ENCODE measurements at regions not wholly inside any gene's neighbourhood (a gene's known extent, or its start where the extent isn't known, plus 50 kb on each side); places are given as distances from the start of the nearest gene placed in this dataset.

GRCh38 chr1:69128204-69128603, 439.5 kb upstream of the LRRC7 start:
- FAIRE-seq (no peak), ATAC-seq (no peak), DNase-seq (ENCODE audit: low read depth in 1 of 2, low spot score in 1 of 2) (no peak)
- Histone ChIP-seq H3K4me1 (no peaks in the 10 kb centered on the region), H3K4me2 (no peak overlapping the region), H3K27ac (no peak overlapping the region), H3K9me3 (no peaks in the 10 kb centered on the region), H3K4me3 (no peak overlapping the region)
- ChIA-PET CTCF (no interaction called here), POLR2A (no interaction called here)
- no peak for TF ChIP-seq HOXB5 (CRISPR knock-in tag; IDR thresholded peaks at IDR 0.05)
- TF ChIP-seq KDM5A (IDR thresholded peaks at IDR 0.05), result no peak
- TF ChIP-seq EHMT2 (IDR thresholded peaks at IDR 0.05; ENCODE audit: low read depth), result no peak
- no peak for TF ChIP-seq MAZ (IDR thresholded peaks at IDR 0.05; ENCODE audit: borderline replicate concordance, low read depth, low read length)
- TF ChIP-seq CBX8 (IDR thresholded peaks at IDR 0.05), result no peak
- TF ChIP-seq RARB (CRISPR knock-in tag; IDR thresholded peaks at IDR 0.05), result no peak
- TF ChIP-seq FOXS1 (CRISPR knock-in tag; IDR thresholded peaks at IDR 0.05), result no peak
- no peak for TF ChIP-seq NFE2L2 (conservative IDR thresholded peaks at IDR 0.05; ENCODE audit: low read length)
- TF ChIP-seq, protein P1, sequence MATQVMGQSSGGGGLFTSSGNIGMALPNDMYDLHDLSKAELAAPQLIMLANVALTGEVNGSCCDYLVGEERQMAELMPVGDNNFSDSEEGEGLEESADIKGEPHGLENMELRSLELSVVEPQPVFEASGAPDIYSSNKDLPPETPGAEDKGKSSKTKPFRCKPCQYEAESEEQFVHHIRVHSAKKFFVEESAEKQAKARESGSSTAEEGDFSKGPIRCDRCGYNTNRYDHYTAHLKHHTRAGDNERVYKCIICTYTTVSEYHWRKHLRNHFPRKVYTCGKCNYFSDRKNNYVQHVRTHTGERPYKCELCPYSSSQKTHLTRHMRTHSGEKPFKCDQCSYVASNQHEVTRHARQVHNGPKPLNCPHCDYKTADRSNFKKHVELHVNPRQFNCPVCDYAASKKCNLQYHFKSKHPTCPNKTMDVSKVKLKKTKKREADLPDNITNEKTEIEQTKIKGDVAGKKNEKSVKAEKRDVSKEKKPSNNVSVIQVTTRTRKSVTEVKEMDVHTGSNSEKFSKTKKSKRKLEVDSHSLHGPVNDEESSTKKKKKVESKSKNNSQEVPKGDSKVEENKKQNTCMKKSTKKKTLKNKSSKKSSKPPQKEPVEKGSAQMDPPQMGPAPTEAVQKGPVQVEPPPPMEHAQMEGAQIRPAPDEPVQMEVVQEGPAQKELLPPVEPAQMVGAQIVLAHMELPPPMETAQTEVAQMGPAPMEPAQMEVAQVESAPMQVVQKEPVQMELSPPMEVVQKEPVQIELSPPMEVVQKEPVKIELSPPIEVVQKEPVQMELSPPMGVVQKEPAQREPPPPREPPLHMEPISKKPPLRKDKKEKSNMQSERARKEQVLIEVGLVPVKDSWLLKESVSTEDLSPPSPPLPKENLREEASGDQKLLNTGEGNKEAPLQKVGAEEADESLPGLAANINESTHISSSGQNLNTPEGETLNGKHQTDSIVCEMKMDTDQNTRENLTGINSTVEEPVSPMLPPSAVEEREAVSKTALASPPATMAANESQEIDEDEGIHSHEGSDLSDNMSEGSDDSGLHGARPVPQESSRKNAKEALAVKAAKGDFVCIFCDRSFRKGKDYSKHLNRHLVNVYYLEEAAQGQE (IDR thresholded peaks at IDR 0.05), result no peak
- no peak for TF ChIP-seq HOXB13 (CRISPR knock-in tag; IDR thresholded peaks at IDR 0.05; ENCODE audit: low read depth)
- no peak for TF ChIP-seq ATOH8 (CRISPR knock-in tag; IDR thresholded peaks at IDR 0.05; ENCODE audit: low read depth)
- TF ChIP-seq POLR2A (IDR thresholded peaks at IDR 0.05; ENCODE audit: low read length), result no peak
- no peak for TF ChIP-seq MAX (IDR thresholded peaks at IDR 0.05)
- no peak for TF ChIP-seq PBX3 (IDR thresholded peaks at IDR 0.05)
- no peak for TF ChIP-seq FOSL2 (IDR thresholded peaks at IDR 0.05)
- TF ChIP-seq FOSL2 (CRISPR knock-in tag; IDR thresholded peaks at IDR 0.05), result no peak
- no peak for TF ChIP-seq HEYL (CRISPR knock-in tag; IDR thresholded peaks at IDR 0.05)
- TF ChIP-seq, protein P2, sequence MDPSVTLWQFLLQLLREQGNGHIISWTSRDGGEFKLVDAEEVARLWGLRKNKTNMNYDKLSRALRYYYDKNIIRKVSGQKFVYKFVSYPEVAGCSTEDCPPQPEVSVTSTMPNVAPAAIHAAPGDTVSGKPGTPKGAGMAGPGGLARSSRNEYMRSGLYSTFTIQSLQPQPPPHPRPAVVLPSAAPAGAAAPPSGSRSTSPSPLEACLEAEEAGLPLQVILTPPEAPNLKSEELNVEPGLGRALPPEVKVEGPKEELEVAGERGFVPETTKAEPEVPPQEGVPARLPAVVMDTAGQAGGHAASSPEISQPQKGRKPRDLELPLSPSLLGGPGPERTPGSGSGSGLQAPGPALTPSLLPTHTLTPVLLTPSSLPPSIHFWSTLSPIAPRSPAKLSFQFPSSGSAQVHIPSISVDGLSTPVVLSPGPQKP (IDR thresholded peaks at IDR 0.05; ENCODE audit: low read depth, low read length), result no peak
- no peak for TF ChIP-seq ZSCAN20 (CRISPR knock-in tag; IDR thresholded peaks at IDR 0.05)
- no peak for TF ChIP-seq EHF (CRISPR knock-in tag; IDR thresholded peaks at IDR 0.05)
- TF ChIP-seq, protein P3, sequence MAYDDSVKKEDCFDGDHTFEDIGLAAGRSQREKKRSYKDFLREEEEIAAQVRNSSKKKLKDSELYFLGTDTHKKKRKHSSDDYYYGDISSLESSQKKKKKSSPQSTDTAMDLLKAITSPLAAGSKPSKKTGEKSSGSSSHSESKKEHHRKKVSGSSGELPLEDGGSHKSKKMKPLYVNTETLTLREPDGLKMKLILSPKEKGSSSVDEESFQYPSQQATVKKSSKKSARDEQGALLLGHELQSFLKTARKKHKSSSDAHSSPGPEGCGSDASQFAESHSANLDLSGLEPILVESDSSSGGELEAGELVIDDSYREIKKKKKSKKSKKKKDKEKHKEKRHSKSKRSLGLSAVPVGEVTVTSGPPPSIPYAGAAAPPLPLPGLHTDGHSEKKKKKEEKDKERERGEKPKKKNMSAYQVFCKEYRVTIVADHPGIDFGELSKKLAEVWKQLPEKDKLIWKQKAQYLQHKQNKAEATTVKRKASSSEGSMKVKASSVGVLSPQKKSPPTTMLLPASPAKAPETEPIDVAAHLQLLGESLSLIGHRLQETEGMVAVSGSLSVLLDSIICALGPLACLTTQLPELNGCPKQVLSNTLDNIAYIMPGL (CRISPR knock-in tag; IDR thresholded peaks at IDR 0.05; ENCODE audit: borderline replicate concordance), result no peak
- WGBS (ENCODE audit: missing lambda C conversion rate), result 29% methylated on average over 4 of the region's 4 CpGs

Data from A549 (cell line).